ENCODE measurements at regions not wholly inside any gene's neighbourhood (a gene's known extent, or its start where the extent isn't known, plus 50 kb on each side); places are given as distances from the start of the nearest gene placed in this dataset.

DNA sequence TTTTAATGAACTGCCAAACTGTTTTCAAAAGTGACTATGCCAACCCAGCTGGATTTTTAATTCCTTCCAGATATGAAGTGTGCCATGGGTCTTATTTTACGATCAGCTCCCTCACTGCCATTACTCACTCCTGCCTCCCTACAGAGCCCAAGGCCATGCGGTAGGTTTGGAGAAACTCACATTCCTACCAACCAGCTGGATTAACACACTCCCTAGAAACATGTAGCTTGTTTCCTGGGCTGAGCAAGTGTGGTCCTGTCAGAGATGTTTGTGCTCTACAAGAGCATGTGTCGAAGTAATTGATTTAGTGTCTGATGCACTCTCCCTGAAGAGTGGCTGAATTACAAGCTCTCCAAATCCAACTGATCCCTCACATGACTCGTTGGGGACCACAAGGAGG is 82.5 kb downstream of the SPP2 start:
- TF ChIP-seq, protein P1, sequence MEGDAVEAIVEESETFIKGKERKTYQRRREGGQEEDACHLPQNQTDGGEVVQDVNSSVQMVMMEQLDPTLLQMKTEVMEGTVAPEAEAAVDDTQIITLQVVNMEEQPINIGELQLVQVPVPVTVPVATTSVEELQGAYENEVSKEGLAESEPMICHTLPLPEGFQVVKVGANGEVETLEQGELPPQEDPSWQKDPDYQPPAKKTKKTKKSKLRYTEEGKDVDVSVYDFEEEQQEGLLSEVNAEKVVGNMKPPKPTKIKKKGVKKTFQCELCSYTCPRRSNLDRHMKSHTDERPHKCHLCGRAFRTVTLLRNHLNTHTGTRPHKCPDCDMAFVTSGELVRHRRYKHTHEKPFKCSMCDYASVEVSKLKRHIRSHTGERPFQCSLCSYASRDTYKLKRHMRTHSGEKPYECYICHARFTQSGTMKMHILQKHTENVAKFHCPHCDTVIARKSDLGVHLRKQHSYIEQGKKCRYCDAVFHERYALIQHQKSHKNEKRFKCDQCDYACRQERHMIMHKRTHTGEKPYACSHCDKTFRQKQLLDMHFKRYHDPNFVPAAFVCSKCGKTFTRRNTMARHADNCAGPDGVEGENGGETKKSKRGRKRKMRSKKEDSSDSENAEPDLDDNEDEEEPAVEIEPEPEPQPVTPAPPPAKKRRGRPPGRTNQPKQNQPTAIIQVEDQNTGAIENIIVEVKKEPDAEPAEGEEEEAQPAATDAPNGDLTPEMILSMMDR (conservative IDR thresholded peaks at IDR 0.05; ENCODE audit: low read depth, low read length) = no peak
- no peak overlapping the region for H3K4me3 ChIP-seq (ENCODE audit: low read length)
- no peak for DNase-seq (ENCODE audit: low read depth)

DNA sequence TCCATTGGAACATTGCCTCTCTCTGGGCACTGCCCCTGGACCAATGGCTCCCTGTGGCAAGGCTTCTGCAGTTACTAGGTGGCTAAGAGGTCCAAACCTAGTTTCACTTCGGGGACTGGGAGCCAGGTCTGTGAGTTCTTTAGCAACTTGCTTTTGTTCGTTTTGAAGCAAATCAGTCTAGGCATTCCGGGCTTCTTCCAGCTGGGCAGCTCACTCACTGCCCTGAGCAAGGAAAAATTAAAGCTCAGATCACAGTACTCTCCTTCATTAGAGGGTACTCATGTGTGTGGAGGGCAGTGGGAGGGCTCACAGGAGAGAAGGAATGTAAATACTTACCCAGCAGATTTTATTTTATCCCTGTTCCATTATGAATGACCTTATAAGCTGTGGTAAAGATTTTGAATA is 80.3 kb downstream of the SPP2 start:
- H3K4me3 ChIP-seq (ENCODE audit: low read length) = peak overlapping the region; percentile 16
- DNase-seq (ENCODE audit: low read depth) = peak; percentile 72
- TF ChIP-seq, protein P1 (conservative IDR thresholded peaks at IDR 0.05; ENCODE audit: low read depth, low read length) = no peak

DNA sequence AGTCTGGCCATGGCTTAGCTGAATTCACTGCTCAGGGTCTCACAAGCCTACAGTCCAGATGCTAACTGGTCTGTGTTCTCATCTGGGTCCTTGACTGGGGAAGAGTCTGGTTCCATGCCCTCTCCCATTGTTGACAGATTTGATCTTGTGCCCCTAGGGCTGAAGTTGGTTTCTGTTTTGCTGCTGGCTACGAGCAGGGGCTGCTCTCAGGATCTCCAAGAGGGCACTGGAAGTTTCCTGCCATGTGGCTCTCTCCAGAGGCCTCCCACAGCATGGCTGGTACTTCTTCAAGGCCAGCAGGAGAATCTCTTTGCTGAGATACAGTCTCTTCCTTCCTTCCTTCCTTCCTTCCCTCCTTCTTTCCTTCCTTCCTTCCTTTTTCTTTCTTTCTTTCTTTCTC is 78.1 kb downstream of the SPP2 start:
- no peak for DNase-seq (ENCODE audit: low read depth)
- TF ChIP-seq, protein P1 (conservative IDR thresholded peaks at IDR 0.05; ENCODE audit: low read depth, low read length) = no peak
- H3K4me3 ChIP-seq (ENCODE audit: low read length) = no peak overlapping the region
